ENCODE measurements at regions not wholly inside any gene's neighbourhood (a gene's known extent, or its start where the extent isn't known, plus 50 kb on each side); places are given as distances from the start of the nearest gene placed in this dataset.

- DNase-seq: no peak
These were observed 1983.5 kb upstream of the CELF4 start for GRCh38 chr18:39549144-39549543.

- no peak for DNase-seq
These were observed 1966.1 kb upstream of the CELF4 start for GRCh38 chr18:39531659-39532058.

GRCh38 chr18:39529358-39529757 lies 1963.8 kb upstream of the CELF4 start:
- DNase-seq: no peak

GRCh38 chr18:39527465-39527864 lies 1961.9 kb upstream of the CELF4 start:
- no peak for DNase-seq

GRCh38 chr18:39524370-39524769 lies 1958.8 kb upstream of the CELF4 start:
- DNase-seq: no peak

GRCh38 chr18:39523281-39523680 lies 1957.7 kb upstream of the CELF4 start:
- DNase-seq: no peak

- no peak for DNase-seq
These were observed 1955.6 kb upstream of the CELF4 start for GRCh38 chr18:39521164-39521563.

- DNase-seq: no peak
These were observed 1954.1 kb upstream of the CELF4 start for GRCh38 chr18:39519741-39520140.

GRCh38 chr18:39515299-39515698 lies 1949.7 kb upstream of the CELF4 start:
- no peak for DNase-seq

GRCh38 chr18:39513186-39513585 lies 1947.6 kb upstream of the CELF4 start:
- DNase-seq: no peak

GRCh38 chr18:39506581-39507330 lies 1941.2 kb upstream of the CELF4 start:
- DNase-seq: no peak

- DNase-seq: peak in 1 of 3 experiments; percentile 40
These were observed 1934.7 kb upstream of the CELF4 start for GRCh38 chr18:39500306-39500705.

- DNase-seq: no peak
These were observed 1932.2 kb upstream of the CELF4 start for GRCh38 chr18:39497821-39498220.

GRCh38 chr18:39496986-39497385 lies 1931.4 kb upstream of the CELF4 start:
- DNase-seq: no peak

- DNase-seq: no peak
These were observed 1928.8 kb upstream of the CELF4 start for GRCh38 chr18:39494211-39494896.

GRCh38 chr18:39491408-39491807 lies 1925.8 kb upstream of the CELF4 start:
- DNase-seq: no peak

GRCh38 chr18:39489431-39489830 lies 1923.8 kb upstream of the CELF4 start:
- no peak for DNase-seq

GRCh38 chr18:39487932-39488331 lies 1922.3 kb upstream of the CELF4 start:
- peak; percentile 4 to 53 (median 7) for DNase-seq

GRCh38 chr18:39486268-39486667 lies 1920.7 kb upstream of the CELF4 start:
- no peak for DNase-seq

GRCh38 chr18:39485696-39486095 lies 1920.1 kb upstream of the CELF4 start:
- no peak for DNase-seq

GRCh38 chr18:39481281-39481680 lies 1915.7 kb upstream of the CELF4 start:
- DNase-seq: no peak

GRCh38 chr18:39480494-39481195 lies 1915.0 kb upstream of the CELF4 start:
- no peak for DNase-seq

- DNase-seq: no peak
These were observed 1898.4 kb upstream of the CELF4 start for GRCh38 chr18:39464006-39464405.

GRCh38 chr18:39462436-39462835 lies 1896.8 kb upstream of the CELF4 start:
- DNase-seq: no peak

Data from NCI-H1417 (cell line).